BE2C (cell line): ENCODE measurements at regions not wholly inside any gene's neighbourhood (a gene's known extent, or its start where the extent isn't known, plus 50 kb on each side); places are given as distances from the start of the nearest gene placed in this dataset.

ENCODE experiments used
- DNase-seq: peaks from one replicate; pipeline ENCODE4 v3.0.0-alpha.2; 2020
- H3K27me3 ChIP-seq: fragments of 250-450 bp; sonication (Bioruptor Pico); 2 replicates; pipeline ENCODE4 v1.5.1; 2020; ENCODE audit warnings: mild to moderate bottlenecking
- H3K36me3 ChIP-seq: fragments of 250-450 bp; sonication (Bioruptor Pico); 2 replicates; pipeline ENCODE4 v1.5.1; 2020; ENCODE audit warnings: mild to moderate bottlenecking
- H3K4me1 ChIP-seq: fragments of 250-450 bp; sonication (Bioruptor Pico); 2 replicates; pipeline ENCODE4 v1.5.1; 2020
- H3K4me3 ChIP-seq: 2 replicates; pipeline ENCODE4 v1.5.1; 2011; ENCODE audit warnings: low read depth, low read length
- H3K9me3 ChIP-seq: fragments of 250-450 bp; sonication (Bioruptor Pico); 2 replicates; pipeline ENCODE4 v1.5.1; 2020
- CTCF ChIP-seq: IDR thresholded peaks from 2 replicates; pipeline ENCODE4 v1.5.1; 2012; ENCODE audit warnings: mild to moderate bottlenecking, low read depth, low read length

GRCh38 chr12:90502070-90502469 lies 452.9 kb downstream of the CCER1 start:
- no peaks in the 10 kb centered on the region for H3K36me3 ChIP-seq
- no peak for TF ChIP-seq CTCF
- H3K27me3 ChIP-seq = no peaks in the 10 kb centered on the region
- DNase-seq = no peak
- H3K4me3 ChIP-seq = no peak overlapping the region
- H3K4me1 ChIP-seq = no peaks in the 10 kb centered on the region
- no peaks in the 10 kb centered on the region for H3K9me3 ChIP-seq

DNA sequence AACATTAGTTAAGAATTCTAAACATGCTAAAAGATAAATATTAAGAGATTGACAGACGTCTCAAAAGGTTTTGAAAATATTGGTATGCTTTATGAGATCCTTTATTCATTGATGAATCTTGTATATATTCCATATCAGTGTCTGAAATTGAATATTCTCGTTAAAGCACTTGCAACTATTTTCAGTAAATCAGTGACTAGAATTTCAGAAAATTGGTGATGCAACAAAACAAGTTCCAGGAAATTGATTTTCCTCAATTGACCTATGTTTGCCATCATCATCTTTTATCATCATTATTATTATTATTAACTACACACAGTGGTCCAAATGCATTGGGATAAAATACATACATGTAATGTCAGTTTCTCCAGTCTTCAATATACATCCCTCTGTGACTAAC lies 453.6 kb downstream of the CCER1 start:
- H3K4me1 ChIP-seq = no peaks in the 10 kb centered on the region
- TF ChIP-seq CTCF = no peak
- no peaks in the 10 kb centered on the region for H3K9me3 ChIP-seq
- no peaks in the 10 kb centered on the region for H3K27me3 ChIP-seq
- DNase-seq = no peak
- no peaks in the 10 kb centered on the region for H3K36me3 ChIP-seq
- H3K4me3 ChIP-seq = no peak overlapping the region

- H3K27me3 ChIP-seq = no peaks in the 10 kb centered on the region
- H3K36me3 ChIP-seq = no peaks in the 10 kb centered on the region
- H3K9me3 ChIP-seq = no peaks in the 10 kb centered on the region
- DNase-seq = no peak
- no peak overlapping the region for H3K4me3 ChIP-seq
- H3K4me1 ChIP-seq = no peaks in the 10 kb centered on the region
- TF ChIP-seq CTCF = no peak
Measured at GRCh38 chr12:90499795-90500194, 455.2 kb downstream of the CCER1 start.

GRCh38 chr12:90497923-90498545 lies 456.9 kb downstream of the CCER1 start:
- no peaks in the 10 kb centered on the region for H3K4me1 ChIP-seq
- no peaks in the 10 kb centered on the region for H3K27me3 ChIP-seq
- no peak overlapping the region for H3K4me3 ChIP-seq
- H3K9me3 ChIP-seq = no peaks in the 10 kb centered on the region
- DNase-seq = no peak
- H3K36me3 ChIP-seq = no peaks in the 10 kb centered on the region
- no peak for TF ChIP-seq CTCF

DNA sequence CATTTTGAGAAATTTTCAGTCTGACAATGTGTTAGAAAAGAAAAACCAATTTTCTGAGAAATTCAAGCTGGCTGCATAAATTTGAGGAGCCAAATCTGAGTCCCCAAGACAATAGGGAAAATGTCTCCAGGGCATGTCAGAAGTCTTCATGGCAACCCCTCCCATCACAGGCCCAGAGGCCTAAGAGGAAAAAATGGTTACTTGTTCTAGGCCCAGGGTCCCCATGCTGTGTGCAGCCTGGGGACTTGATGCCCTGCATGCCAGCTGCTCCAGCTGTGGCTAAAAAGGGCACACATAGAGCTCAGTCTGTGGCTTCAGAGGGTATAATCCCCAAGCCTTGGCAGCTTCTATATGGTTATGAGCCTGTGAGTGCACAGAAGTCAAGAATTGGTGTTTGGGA lies 464.6 kb downstream of the CCER1 start:
- H3K4me3 ChIP-seq = no peak overlapping the region
- TF ChIP-seq CTCF = no peak
- no peaks in the 10 kb centered on the region for H3K36me3 ChIP-seq
- DNase-seq = no peak
- no peaks in the 10 kb centered on the region for H3K27me3 ChIP-seq
- H3K9me3 ChIP-seq = no peaks in the 10 kb centered on the region
- H3K4me1 ChIP-seq = no peaks in the 10 kb centered on the region

DNA sequence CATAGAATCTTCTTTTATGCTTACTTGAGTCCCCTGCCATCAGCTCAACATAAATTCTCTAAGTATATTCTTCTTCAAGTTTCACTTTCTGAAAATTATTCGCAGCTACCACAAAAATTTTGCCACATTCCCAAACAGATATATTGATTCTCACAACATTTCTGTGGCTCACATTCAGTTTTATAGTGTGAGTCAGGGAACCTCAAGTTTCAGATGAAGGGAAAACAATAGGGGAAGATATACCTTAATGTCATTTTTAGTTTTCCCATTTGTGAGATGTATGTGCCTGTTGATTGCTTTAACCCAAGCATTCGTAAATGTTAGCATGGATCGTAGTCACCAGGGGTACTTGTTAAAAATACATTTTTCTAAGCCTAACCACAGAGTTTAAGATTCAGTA lies 465.8 kb downstream of the CCER1 start:
- no peak for TF ChIP-seq CTCF

More for the DNA sequence above, 465.8 kb downstream of the CCER1 start:
- Histone ChIP-seq H3K9me3 (no peaks in the 10 kb centered on the region), H3K36me3 (no peaks in the 10 kb centered on the region), H3K27me3 (no peaks in the 10 kb centered on the region), H3K4me1 (no peaks in the 10 kb centered on the region), H3K4me3 (no peak overlapping the region)
- no peak for DNase-seq
